B cell (primary cell): ENCODE measurements at regions not wholly inside any gene's neighbourhood (a gene's known extent, or its start where the extent isn't known, plus 50 kb on each side); places are given as distances from the start of the nearest gene placed in this dataset.

Source experiments
- CTCF ChIP-seq: fragments of 200-600 bp; IDR thresholded peaks from one replicate; pipeline ENCODE4 v1.8.0; 2022; ENCODE audit warnings: antibody characterized with exemption, mild to moderate bottlenecking
- EZH2 ChIP-seq: IDR thresholded peaks from 2 replicates; pipeline ENCODE4 v1.6.1; 2012; ENCODE audit warnings: borderline replicate concordance, low read depth, mild to moderate bottlenecking, moderate library complexity, low read length; ENCODE audit not compliant: insufficient read depth, poor library complexity, severe bottlenecking

DNA sequence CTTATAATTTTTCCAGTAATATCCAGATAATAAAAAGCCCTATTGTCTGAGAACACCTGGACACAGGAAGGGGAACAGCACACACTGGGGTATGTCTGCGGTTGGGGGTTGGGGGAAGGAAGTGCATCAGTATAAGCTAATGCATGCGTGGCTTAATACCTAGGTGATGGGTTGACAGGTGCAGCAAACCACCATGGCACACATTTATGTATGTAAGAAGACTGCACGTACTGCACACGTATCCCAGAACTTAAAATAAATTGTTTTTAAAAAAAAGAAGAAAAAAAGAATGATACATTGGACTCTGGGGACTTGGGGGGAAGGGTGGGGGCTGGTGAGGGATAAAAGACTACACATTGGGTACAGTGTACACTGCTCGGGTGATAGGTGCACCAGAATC lies 144.9 kb upstream of the C1orf174 start:
- TF ChIP-seq CTCF = no peak
- no peak for TF ChIP-seq EZH2
